ENCODE measurements at regions not wholly inside any gene's neighbourhood (a gene's known extent, or its start where the extent isn't known, plus 50 kb on each side); places are given as distances from the start of the nearest gene placed in this dataset.
"Not testable (repeated sequence)": the region's sequence is repeated elsewhere in the genome, so short reads cannot be mapped to it uniquely, and the experiment has no call there.

- intact Hi-C loops (cut with micrococcal nuclease) = no loop called here
- H3K4me3 Mint-ChIP-seq = no peak overlapping the region
These were observed 53.3 kb downstream of the TANC2 start for GRCh38 chr17:63019138-63019873.

GRCh38 chr17:63022567-63022966 lies 56.5 kb downstream of the TANC2 start:
- intact Hi-C loops (cut with micrococcal nuclease) = no loop called here

More at GRCh38 chr17:63019138-63019873, 53.3 kb downstream of the TANC2 start:
- Mint-ChIP-seq H3K9me3 (peaks cover 0 to 3% (median 2%) of the 10 kb centered on the region in 8 donors), H3K36me3 (peaks cover 4 to 10% of the 10 kb centered on the region in 2 donors), H3K4me1 (peaks cover 0 to 5% (median 2%) of the 10 kb centered on the region in 4 donors), H3K27ac (peak overlapping the region in 1 of 7 donors; percentile 64), H3K27me3 (peaks cover 0 to 1% of the 10 kb centered on the region in 2 donors)
- CTCF ChIA-PET (ENCODE audit: partially characterized antibody) = no interaction called here
- no peak for DNase-seq
- H3K27me3 ChIP-seq (ENCODE audit: insufficient read depth, low read length) = no peaks in the 10 kb centered on the region
- H3K36me3 ChIP-seq (ENCODE audit: insufficient read depth, low read length) = no peaks in the 10 kb centered on the region
- POLR2A ChIA-PET (ENCODE audit: partially characterized antibody) = no interaction called here
- H3K4me1 ChIP-seq (ENCODE audit: insufficient read depth, low read length) = no peaks in the 10 kb centered on the region
- H3K9me3 ChIP-seq (ENCODE audit: control insufficient read depth in 1 of 2, low read length in 2 of 2) = no peaks in the 10 kb centered on the region
- H3K4me3 ChIP-seq (ENCODE audit: low read length in 2 of 2) = no peak overlapping the region
- no peak overlapping the region for H3K27ac ChIP-seq (ENCODE audit: low read depth, low read length)

GRCh38 chr17:63023049-63023448 lies 57.0 kb downstream of the TANC2 start:
- peaks cover 3 to 7% of the 10 kb centered on the region in 2 donors for H3K36me3 Mint-ChIP-seq
- Histone ChIP-seq H3K27me3 (ENCODE audit: insufficient read depth, low read length) (no peaks in the 10 kb centered on the region), H3K4me1 (ENCODE audit: insufficient read depth, low read length) (no peaks in the 10 kb centered on the region), H3K9me3 (ENCODE audit: control insufficient read depth in 1 of 2, low read length in 2 of 2) (no peaks in the 10 kb centered on the region), H3K36me3 (ENCODE audit: insufficient read depth, low read length) (no peaks in the 10 kb centered on the region), H3K27ac (ENCODE audit: low read depth, low read length) (no peak overlapping the region), H3K4me3 (ENCODE audit: low read length in 2 of 2) (no peak overlapping the region)
- H3K27ac Mint-ChIP-seq = no peak overlapping the region
- intact Hi-C loops (cut with micrococcal nuclease) = no loop called here
- peaks cover 0 to 3% of the 10 kb centered on the region in 2 donors for H3K27me3 Mint-ChIP-seq
- H3K4me1 Mint-ChIP-seq = peaks cover 0 to 5% (median 2%) of the 10 kb centered on the region in 4 donors
- CTCF ChIA-PET (ENCODE audit: partially characterized antibody) = no interaction called here
- no peak overlapping the region for H3K4me3 Mint-ChIP-seq
- POLR2A ChIA-PET (ENCODE audit: partially characterized antibody) = no interaction called here
- DNase-seq = no peak
- H3K9me3 Mint-ChIP-seq = peaks cover 0 to 3% (median 0%) of the 10 kb centered on the region in 8 donors

More at GRCh38 chr17:63022567-63022966, 56.5 kb downstream of the TANC2 start:
- Mint-ChIP-seq H3K27me3 (peaks cover 0 to 3% of the 10 kb centered on the region in 2 donors), H3K4me1 (peaks cover 0 to 5% (median 2%) of the 10 kb centered on the region in 4 donors), H3K36me3 (peaks cover 3 to 7% of the 10 kb centered on the region in 2 donors), H3K4me3 (no peak overlapping the region), H3K27ac (no peak overlapping the region), H3K9me3 (peaks cover 0 to 3% (median 0%) of the 10 kb centered on the region in 8 donors)
- Histone ChIP-seq H3K9me3 (ENCODE audit: control insufficient read depth in 1 of 2, low read length in 2 of 2) (no peaks in the 10 kb centered on the region), H3K4me3 (ENCODE audit: low read length in 2 of 2) (no peak overlapping the region), H3K27ac (ENCODE audit: low read depth, low read length) (no peak overlapping the region), H3K36me3 (ENCODE audit: insufficient read depth, low read length) (no peaks in the 10 kb centered on the region), H3K4me1 (ENCODE audit: insufficient read depth, low read length) (no peaks in the 10 kb centered on the region), H3K27me3 (ENCODE audit: insufficient read depth, low read length) (no peaks in the 10 kb centered on the region)
- CTCF ChIA-PET (ENCODE audit: partially characterized antibody) = no interaction called here
- no peak for DNase-seq
- POLR2A ChIA-PET (ENCODE audit: partially characterized antibody) = no interaction called here

- intact Hi-C loops (cut with micrococcal nuclease) = no loop called here
- no peak for DNase-seq
- no peak overlapping the region for H3K4me3 Mint-ChIP-seq
- H3K27ac ChIP-seq (ENCODE audit: low read depth, low read length) = no peak overlapping the region
- peaks cover 3 to 7% of the 10 kb centered on the region in 2 donors for H3K36me3 Mint-ChIP-seq
- no peaks in the 10 kb centered on the region for H3K36me3 ChIP-seq (ENCODE audit: insufficient read depth, low read length)
- no peaks in the 10 kb centered on the region for H3K9me3 ChIP-seq (ENCODE audit: control insufficient read depth in 1 of 2, low read length in 2 of 2)
- peaks cover 0 to 3% of the 10 kb centered on the region in 2 donors for H3K27me3 Mint-ChIP-seq
- H3K27me3 ChIP-seq (ENCODE audit: insufficient read depth, low read length) = no peaks in the 10 kb centered on the region
- no peak overlapping the region for H3K4me3 ChIP-seq (ENCODE audit: low read length in 2 of 2)
- peaks cover 0 to 4% (median 2%) of the 10 kb centered on the region in 4 donors for H3K4me1 Mint-ChIP-seq
- H3K4me1 ChIP-seq (ENCODE audit: insufficient read depth, low read length) = no peaks in the 10 kb centered on the region
- peaks cover 0 to 3% (median 0%) of the 10 kb centered on the region in 8 donors for H3K9me3 Mint-ChIP-seq
- ChIA-PET POLR2A (ENCODE audit: partially characterized antibody) (no interaction called here), CTCF (ENCODE audit: partially characterized antibody) (no interaction called here)
- H3K27ac Mint-ChIP-seq = no peak overlapping the region
These were observed 58.2 kb downstream of the TANC2 start for GRCh38 chr17:63024201-63024600.

GRCh38 chr17:63024716-63025115 lies 58.7 kb downstream of the TANC2 start:
- H3K27me3 ChIP-seq (ENCODE audit: insufficient read depth, low read length) = no peaks in the 10 kb centered on the region
- Mint-ChIP-seq H3K4me1 (peaks cover 0 to 4% (median 1%) of the 10 kb centered on the region in 4 donors), H3K27me3 (peaks cover 0 to 3% of the 10 kb centered on the region in 2 donors), H3K27ac (no peak overlapping the region), H3K9me3 (peaks cover 0 to 2% (median 0%) of the 10 kb centered on the region in 8 donors), H3K4me3 (no peak overlapping the region), H3K36me3 (peaks cover 3 to 5% of the 10 kb centered on the region in 2 donors)
- no peak overlapping the region for H3K4me3 ChIP-seq (ENCODE audit: low read length in 2 of 2)
- CTCF ChIA-PET (ENCODE audit: partially characterized antibody) = no interaction called here
- intact Hi-C loops (cut with micrococcal nuclease) = no loop called here
- POLR2A ChIA-PET (ENCODE audit: partially characterized antibody) = no interaction called here
- no peaks in the 10 kb centered on the region for H3K4me1 ChIP-seq (ENCODE audit: insufficient read depth, low read length)
- no peaks in the 10 kb centered on the region for H3K36me3 ChIP-seq (ENCODE audit: insufficient read depth, low read length)
- DNase-seq = no peak
- H3K9me3 ChIP-seq (ENCODE audit: control insufficient read depth in 1 of 2, low read length in 2 of 2) = no peaks in the 10 kb centered on the region
- H3K27ac ChIP-seq (ENCODE audit: low read depth, low read length) = no peak overlapping the region

- H3K27me3 Mint-ChIP-seq; H3K9me3 Mint-ChIP-seq; POLR2A ChIA-PET (ENCODE audit: partially characterized antibody); CTCF ChIA-PET (ENCODE audit: partially characterized antibody); H3K27me3 ChIP-seq (ENCODE audit: insufficient read depth, low read length); intact Hi-C loops (cut with micrococcal nuclease); H3K36me3 Mint-ChIP-seq; H3K4me1 Mint-ChIP-seq; H3K4me3 Mint-ChIP-seq; H3K9me3 ChIP-seq (ENCODE audit: control insufficient read depth in 1 of 2, low read length in 2 of 2); H3K36me3 ChIP-seq (ENCODE audit: insufficient read depth, low read length); H3K27ac ChIP-seq (ENCODE audit: low read depth, low read length); H3K4me1 ChIP-seq (ENCODE audit: insufficient read depth, low read length); H3K4me3 ChIP-seq (ENCODE audit: low read length in 2 of 2); H3K27ac Mint-ChIP-seq; DNase-seq: not testable (repeated sequence)
These were observed 59.6 kb downstream of the TANC2 start for GRCh38 chr17:63025637-63026036.

GRCh38 chr17:63029541-63029940 lies 63.5 kb downstream of the TANC2 start:
- intact Hi-C loops (cut with micrococcal nuclease) = no loop called here
- H3K4me1 Mint-ChIP-seq = peaks cover 0 to 8% (median 3%) of the 10 kb centered on the region in 4 donors
- ChIA-PET CTCF (ENCODE audit: partially characterized antibody) (interaction anchor here (0.6 kb wide), 1 partner anchor 11 kb away, joined by 3 read pairs; no protein-coding TSS in a partner anchor), POLR2A (ENCODE audit: partially characterized antibody) (no interaction called here)
- no peak for DNase-seq
- H3K9me3 ChIP-seq (ENCODE audit: control insufficient read depth in 1 of 2, low read length in 2 of 2) = no peaks in the 10 kb centered on the region
- no peak overlapping the region for H3K4me3 Mint-ChIP-seq
- H3K27ac ChIP-seq (ENCODE audit: low read depth, low read length) = no peak overlapping the region
- H3K27ac Mint-ChIP-seq = no peak overlapping the region
- no peaks in the 10 kb centered on the region for H3K4me1 ChIP-seq (ENCODE audit: insufficient read depth, low read length)
- H3K36me3 ChIP-seq (ENCODE audit: insufficient read depth, low read length) = no peaks in the 10 kb centered on the region
- peaks cover 0 to 1% of the 10 kb centered on the region in 2 donors for H3K27me3 Mint-ChIP-seq
- H3K27me3 ChIP-seq (ENCODE audit: insufficient read depth, low read length) = no peaks in the 10 kb centered on the region
- H3K36me3 Mint-ChIP-seq = peaks cover 1 to 23% of the 10 kb centered on the region in 2 donors
- no peak overlapping the region for H3K4me3 ChIP-seq (ENCODE audit: low read length in 2 of 2)
- no peaks in the 10 kb centered on the region for H3K9me3 Mint-ChIP-seq

Measured in CD4-positive, alpha-beta memory T cell (primary cell).